ENCODE measurements at regions not wholly inside any gene's neighbourhood (a gene's known extent, or its start where the extent isn't known, plus 50 kb on each side); places are given as distances from the start of the nearest gene placed in this dataset.
"Not testable (repeated sequence)": the region's sequence is repeated elsewhere in the genome, so short reads cannot be mapped to it uniquely, and the experiment has no call there.

DNA sequence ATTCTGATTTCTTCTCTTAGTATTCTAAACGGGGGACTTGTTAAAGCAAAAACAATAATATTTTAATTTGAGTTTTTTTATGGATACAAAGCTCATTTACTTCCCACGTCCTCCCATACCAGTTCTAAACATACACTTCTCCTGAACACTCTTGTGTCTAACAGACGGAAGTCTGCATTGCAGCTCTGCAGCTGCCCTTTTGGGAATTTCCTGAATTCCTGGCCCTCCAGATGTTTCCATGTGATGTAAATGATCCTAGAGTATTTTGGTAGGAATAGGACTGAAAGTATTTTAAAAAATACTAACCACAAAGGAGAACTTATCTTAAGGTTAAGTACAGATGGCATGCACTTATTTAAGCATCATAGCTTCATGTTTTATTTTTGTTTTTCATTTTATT lies 886.7 kb downstream of the TBC1D32 start:
- no peak overlapping the region for H3K4me3 ChIP-seq (ENCODE audit: low read depth, low read length)
- DNase-seq (ENCODE audit: low read depth): no peak
- no peak for TF ChIP-seq CTCF (IDR thresholded peaks at IDR 0.05; ENCODE audit: insufficient read depth, low read length)

GRCh38 chr6:120432840-120433239 lies 901.4 kb downstream of the TBC1D32 start:
- not testable (repeated sequence) for H3K4me3 ChIP-seq (ENCODE audit: low read depth, low read length)

DNA sequence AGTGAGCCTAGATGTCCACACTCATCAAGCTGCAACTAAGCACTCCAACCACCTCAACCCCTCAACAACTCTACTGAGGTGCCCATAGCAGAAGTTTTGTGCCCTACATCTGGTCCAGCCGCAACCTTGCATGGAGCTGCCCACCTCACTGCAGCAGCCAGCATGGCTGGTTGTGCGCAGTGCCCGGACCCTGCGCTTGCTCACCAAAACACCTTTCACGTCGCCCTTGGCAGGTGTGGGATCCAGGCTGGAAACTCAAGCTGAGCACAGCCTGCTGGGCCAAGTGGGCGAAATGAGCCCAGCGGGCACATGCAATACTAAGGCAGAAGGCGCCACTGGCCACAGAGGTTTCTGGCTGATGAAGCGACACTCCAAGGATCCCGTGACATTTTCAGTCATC lies 902.4 kb downstream of the TBC1D32 start:
- no peak for DNase-seq (ENCODE audit: low read depth)
- no peak for TF ChIP-seq CTCF (IDR thresholded peaks at IDR 0.05; ENCODE audit: insufficient read depth, low read length)
- H3K4me3 ChIP-seq (ENCODE audit: low read depth, low read length): no peak overlapping the region

More at GRCh38 chr6:120432840-120433239, 901.4 kb downstream of the TBC1D32 start:
- DNase-seq (ENCODE audit: low read depth): not testable (repeated sequence)

- DNase-seq (ENCODE audit: low read depth): no peak
- H3K4me3 ChIP-seq (ENCODE audit: low read depth, low read length): no peak overlapping the region
- TF ChIP-seq CTCF (IDR thresholded peaks at IDR 0.05; ENCODE audit: insufficient read depth, low read length): no peak
Measured at GRCh38 chr6:120411394-120411793, 922.9 kb downstream of the TBC1D32 start.

- H3K4me3 ChIP-seq (ENCODE audit: low read depth, low read length): no peak overlapping the region
- no peak for TF ChIP-seq CTCF (IDR thresholded peaks at IDR 0.05; ENCODE audit: insufficient read depth, low read length)
- DNase-seq (ENCODE audit: low read depth): no peak
Measured at GRCh38 chr6:120410586-120410985, 923.7 kb downstream of the TBC1D32 start.

DNA sequence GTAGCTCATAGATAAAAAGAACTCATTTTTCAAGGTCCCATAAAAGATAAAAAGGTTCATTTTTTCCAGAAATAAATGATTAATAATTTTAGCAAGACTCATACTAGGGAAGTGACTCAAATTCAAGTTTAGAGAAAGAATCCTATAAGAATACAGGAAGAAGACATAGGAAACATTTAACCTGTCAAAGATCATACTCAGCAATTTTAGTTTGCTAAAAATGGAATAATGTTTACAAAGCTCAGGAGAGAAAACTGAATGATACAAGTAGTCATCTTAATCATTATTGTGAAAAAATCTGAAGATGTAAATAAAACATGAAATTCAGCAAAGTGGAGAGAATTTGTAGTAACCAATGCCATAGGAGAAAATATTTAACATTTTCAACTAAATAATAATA lies 926.6 kb downstream of the TBC1D32 start:
- DNase-seq (ENCODE audit: low read depth): no peak
- no peak overlapping the region for H3K4me3 ChIP-seq (ENCODE audit: low read depth, low read length)
- no peak for TF ChIP-seq CTCF (IDR thresholded peaks at IDR 0.05; ENCODE audit: insufficient read depth, low read length)

- TF ChIP-seq CTCF (IDR thresholded peaks at IDR 0.05; ENCODE audit: insufficient read depth, low read length): no peak
- DNase-seq (ENCODE audit: low read depth): no peak
- no peak overlapping the region for H3K4me3 ChIP-seq (ENCODE audit: low read depth, low read length)
Measured at GRCh38 chr6:120405947-120406346, 928.3 kb downstream of the TBC1D32 start.

Data from fibroblast of the aortic adventitia (primary cell).